Brain microvascular endothelial cell (primary cell): ENCODE measurements at regions not wholly inside any gene's neighbourhood (a gene's known extent, or its start where the extent isn't known, plus 50 kb on each side); places are given as distances from the start of the nearest gene placed in this dataset.

ENCODE experiments used
- DNase-seq: peaks from one replicate; pipeline ENCODE4 v3.0.0-alpha.2; 2020
- H3K27ac ChIP-seq: fragments of 250-450 bp; sonication (Bioruptor Pico); 2 replicates; pipeline ENCODE4 v1.5.1; 2020; ENCODE audit warnings: mild to moderate bottlenecking, moderate library complexity
- H3K27me3 ChIP-seq: fragments of 250-450 bp; sonication (Bioruptor Pico); replicated peaks from 2 replicates; pipeline ENCODE4 v1.5.1; 2020; ENCODE audit warnings: mild to moderate bottlenecking
- H3K36me3 ChIP-seq: fragments of 250-450 bp; sonication (Bioruptor Pico); replicated peaks from 2 replicates; pipeline ENCODE4 v1.5.1; 2020; ENCODE audit warnings: mild to moderate bottlenecking
- H3K4me3 ChIP-seq: 2 replicates; pipeline ENCODE4 v1.5.1; 2011; ENCODE audit warnings: low read depth, mild to moderate bottlenecking, control low read depth, low read length, moderate library complexity
- in situ Hi-C: cut with HindIII; loops from 2 replicates; pipeline ENCODE4 v1.10.0; 2017; ENCODE audit warnings: low sequenced_read_pairs, low pct_ligation_motif_present
- TF ChIP-seq, protein P1 (sequence below): IDR thresholded peaks from 2 replicates; pipeline ENCODE4 v1.5.1; 2011; ENCODE audit warnings: low read depth, mild to moderate bottlenecking, moderate library complexity, low read length, control low read depth, inconsistent platforms; ENCODE audit errors: missing control alignments

DNA sequence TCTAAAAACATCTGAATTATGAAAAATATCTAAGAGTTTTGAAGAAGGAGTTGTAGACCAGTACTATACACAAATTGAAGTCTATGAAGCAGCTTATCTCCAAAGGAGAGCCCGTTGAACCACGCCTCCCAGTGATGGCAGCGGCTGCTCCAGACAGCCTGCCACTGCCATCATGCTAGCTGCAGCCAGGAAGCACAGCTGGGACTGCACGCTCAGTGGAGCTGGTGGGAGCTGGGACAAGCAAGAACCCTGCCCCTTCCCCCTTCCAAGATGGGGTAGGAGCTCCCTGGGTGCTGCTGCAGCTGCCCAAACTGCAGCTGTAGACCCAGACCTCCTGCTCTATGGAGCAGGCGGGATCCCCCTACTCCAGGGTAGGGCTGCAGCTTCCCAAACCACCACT lies 124.7 kb upstream of the SPATS2L start:
- H3K27me3 ChIP-seq = no peaks in the 10 kb centered on the region
- TF ChIP-seq, protein P1, sequence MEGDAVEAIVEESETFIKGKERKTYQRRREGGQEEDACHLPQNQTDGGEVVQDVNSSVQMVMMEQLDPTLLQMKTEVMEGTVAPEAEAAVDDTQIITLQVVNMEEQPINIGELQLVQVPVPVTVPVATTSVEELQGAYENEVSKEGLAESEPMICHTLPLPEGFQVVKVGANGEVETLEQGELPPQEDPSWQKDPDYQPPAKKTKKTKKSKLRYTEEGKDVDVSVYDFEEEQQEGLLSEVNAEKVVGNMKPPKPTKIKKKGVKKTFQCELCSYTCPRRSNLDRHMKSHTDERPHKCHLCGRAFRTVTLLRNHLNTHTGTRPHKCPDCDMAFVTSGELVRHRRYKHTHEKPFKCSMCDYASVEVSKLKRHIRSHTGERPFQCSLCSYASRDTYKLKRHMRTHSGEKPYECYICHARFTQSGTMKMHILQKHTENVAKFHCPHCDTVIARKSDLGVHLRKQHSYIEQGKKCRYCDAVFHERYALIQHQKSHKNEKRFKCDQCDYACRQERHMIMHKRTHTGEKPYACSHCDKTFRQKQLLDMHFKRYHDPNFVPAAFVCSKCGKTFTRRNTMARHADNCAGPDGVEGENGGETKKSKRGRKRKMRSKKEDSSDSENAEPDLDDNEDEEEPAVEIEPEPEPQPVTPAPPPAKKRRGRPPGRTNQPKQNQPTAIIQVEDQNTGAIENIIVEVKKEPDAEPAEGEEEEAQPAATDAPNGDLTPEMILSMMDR = no peak

DNA sequence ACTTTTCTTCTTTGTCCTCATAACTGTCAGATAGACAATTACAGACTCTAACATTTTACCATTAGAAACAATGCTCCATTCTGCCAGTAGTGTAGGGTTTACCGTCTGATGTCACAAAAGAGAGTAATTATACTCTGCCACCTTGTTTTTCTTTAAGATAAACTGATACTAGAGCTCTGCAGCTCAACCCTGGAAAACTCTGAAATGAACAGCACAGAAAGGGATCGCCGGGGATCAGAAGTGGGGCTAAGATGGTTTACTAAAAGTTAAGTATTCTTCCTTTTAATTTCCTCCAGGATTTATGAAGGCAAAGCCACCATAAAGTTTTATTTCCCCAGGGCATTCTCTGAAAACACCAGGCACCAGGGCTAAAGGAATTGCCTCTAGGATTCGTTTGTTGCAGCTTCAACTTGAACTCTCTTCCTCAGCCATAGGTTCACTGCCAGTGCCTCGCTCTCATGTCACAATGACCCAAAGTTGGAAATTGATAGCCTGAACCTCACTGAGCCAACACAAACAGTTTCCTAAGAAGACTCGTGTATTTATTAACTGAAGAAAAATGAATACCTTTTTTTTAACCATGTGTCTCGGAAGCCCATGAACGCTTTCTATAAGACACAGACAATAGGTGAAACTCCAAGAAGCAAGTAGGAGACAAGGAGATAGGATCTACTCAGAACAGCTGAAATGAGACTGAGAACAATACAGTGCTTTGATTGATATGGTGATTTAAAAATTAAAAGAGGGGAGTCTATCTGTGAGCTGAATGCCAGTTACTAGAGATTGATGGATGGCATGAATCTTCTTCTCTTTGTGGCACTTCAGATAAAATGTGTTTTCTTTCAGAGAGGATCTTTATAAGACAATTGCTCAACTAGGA lies 121.5 kb upstream of the SPATS2L start:
- TF ChIP-seq, protein P1 = no peak
- no peak overlapping the region for H3K4me3 ChIP-seq
- H3K27me3 ChIP-seq = no peaks in the 10 kb centered on the region
- no peak overlapping the region for H3K27ac ChIP-seq
- no peak for DNase-seq
- in situ Hi-C loops = no loop called here
- no peaks in the 10 kb centered on the region for H3K36me3 ChIP-seq

More for the DNA sequence above, 124.7 kb upstream of the SPATS2L start:
- no peak overlapping the region for H3K4me3 ChIP-seq
- in situ Hi-C loops = no loop called here
- DNase-seq = no peak
- H3K27ac ChIP-seq = no peak overlapping the region
- H3K36me3 ChIP-seq = no peaks in the 10 kb centered on the region

DNA sequence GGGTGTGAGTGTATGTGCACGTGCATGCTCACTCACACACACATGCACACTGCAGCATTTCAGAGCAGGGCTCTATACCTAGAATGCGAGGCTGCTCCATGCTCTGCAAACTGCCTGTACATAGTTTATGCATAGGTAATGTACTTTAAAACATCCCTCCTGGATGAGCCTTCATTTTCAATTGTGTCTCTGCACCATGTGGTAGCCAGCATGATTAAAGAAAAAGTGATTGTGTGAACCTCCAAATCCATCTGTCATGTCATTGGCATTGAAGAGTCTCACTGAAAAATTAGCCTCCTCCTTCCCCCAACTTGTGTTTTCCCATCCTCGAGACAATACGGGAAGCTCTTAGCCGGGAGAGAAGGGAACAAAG lies 120.9 kb upstream of the SPATS2L start:
- H3K27ac ChIP-seq = no peak overlapping the region
- H3K4me3 ChIP-seq = no peak overlapping the region
- no peaks in the 10 kb centered on the region for H3K36me3 ChIP-seq
- in situ Hi-C loops = no loop called here
- no peak for DNase-seq
- TF ChIP-seq, protein P1 = no peak
- no peaks in the 10 kb centered on the region for H3K27me3 ChIP-seq

DNA sequence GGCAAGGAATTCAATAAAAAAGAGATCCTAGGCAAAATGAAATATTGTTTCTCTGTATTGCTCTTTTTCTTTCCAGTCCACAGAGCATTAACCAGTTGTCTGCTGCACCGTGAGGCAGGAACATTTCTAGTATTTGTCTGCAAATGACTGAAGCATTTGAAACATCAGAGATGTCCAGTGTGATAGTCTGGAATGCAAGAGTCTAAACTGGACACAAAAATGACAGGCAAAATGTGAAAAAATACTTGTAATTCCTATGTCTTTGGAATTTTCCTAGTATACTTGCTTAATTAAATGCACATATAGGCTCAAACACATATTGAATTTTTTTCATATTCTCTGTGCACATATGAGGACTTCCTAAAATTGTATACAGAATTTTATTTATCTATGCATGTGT lies 120.5 kb upstream of the SPATS2L start:
- Histone ChIP-seq H3K4me3 (no peak overlapping the region), H3K36me3 (no peaks in the 10 kb centered on the region), H3K27me3 (no peaks in the 10 kb centered on the region), H3K27ac (no peak overlapping the region)
- in situ Hi-C loops = no loop called here
- TF ChIP-seq, protein P1 = no peak
- DNase-seq = no peak

DNA sequence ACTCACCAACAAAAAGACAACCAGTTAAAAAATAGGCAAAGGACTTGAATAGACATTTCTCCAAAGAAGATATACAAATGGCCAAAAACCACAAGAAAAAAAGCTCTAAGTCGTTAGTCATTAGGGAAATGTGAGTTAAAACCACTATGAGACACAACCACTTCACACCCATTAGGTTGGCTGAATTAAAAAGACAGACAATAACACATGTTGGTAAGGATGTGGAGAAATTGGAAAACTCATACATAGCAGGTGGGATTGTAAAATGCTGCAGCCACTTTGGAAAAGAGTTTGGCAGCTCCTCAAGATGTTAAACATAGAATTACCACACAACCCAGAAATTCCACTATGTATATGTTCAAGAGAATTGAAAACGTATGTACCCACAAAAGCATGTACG lies 117.6 kb upstream of the SPATS2L start:
- in situ Hi-C loops = no loop called here
- no peaks in the 10 kb centered on the region for H3K27me3 ChIP-seq
- H3K36me3 ChIP-seq = no peaks in the 10 kb centered on the region
- DNase-seq = no peak
- TF ChIP-seq, protein P1 = no peak
- H3K4me3 ChIP-seq = no peak overlapping the region
- no peak overlapping the region for H3K27ac ChIP-seq

DNA sequence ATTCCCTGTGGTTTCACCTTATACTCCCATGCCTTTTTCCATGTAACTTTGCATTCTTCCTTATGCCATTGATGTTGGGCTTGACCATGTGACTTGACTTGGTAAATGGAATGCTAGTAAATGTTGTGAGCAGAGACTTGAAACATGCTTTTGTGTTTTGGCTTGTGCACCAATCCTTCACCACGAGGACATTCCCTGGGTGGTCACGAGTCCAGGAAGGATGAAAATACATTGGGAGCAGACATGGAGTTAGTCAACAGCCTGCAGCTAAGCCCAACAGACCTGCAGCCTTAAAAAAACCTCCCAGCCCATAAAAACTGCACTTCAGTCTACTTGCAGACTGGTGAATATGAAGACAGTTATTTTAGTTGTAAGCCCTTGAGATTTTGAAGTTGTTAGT lies 116.5 kb upstream of the SPATS2L start:
- in situ Hi-C loops = no loop called here
- TF ChIP-seq, protein P1 = no peak
- no peak overlapping the region for H3K4me3 ChIP-seq
- H3K27me3 ChIP-seq = no peaks in the 10 kb centered on the region
- H3K27ac ChIP-seq = no peak overlapping the region
- H3K36me3 ChIP-seq = no peaks in the 10 kb centered on the region
- DNase-seq = no peak
